ENCODE measurements at regions not wholly inside any gene's neighbourhood (a gene's known extent, or its start where the extent isn't known, plus 50 kb on each side); places are given as distances from the start of the nearest gene placed in this dataset.
A peak's percentile ranks its signal among the peaks of the same experiment; 100 is the strongest.
"Not testable (repeated sequence)": the region's sequence is repeated elsewhere in the genome, so short reads cannot be mapped to it uniquely, and the experiment has no call there.

DNA sequence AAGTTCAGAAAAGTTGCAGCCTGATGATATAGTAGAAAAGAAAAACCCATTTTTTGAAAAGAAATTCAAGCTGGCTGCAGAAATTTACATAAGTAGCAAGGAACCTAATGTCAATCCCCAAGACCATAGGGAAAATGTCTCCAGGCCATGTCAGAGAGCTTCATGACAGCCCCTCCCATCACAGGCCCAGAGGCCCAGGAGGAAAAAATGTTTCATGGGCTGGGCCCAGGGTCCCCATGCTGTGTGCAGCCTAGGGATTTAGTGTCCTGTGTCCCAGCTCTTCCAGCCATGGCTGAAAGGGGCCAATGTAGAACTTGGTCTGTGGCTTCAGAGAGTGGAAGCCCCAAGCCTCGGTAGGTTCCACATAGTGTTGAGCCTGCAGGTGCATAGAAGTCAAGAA, 220.3 kb downstream of the CSNK1G3 start:
- no peak overlapping the region for H3K4me3 ChIP-seq (ENCODE audit: low read depth, low read length)
- no peak for DNase-seq (ENCODE audit: low read depth)

DNA sequence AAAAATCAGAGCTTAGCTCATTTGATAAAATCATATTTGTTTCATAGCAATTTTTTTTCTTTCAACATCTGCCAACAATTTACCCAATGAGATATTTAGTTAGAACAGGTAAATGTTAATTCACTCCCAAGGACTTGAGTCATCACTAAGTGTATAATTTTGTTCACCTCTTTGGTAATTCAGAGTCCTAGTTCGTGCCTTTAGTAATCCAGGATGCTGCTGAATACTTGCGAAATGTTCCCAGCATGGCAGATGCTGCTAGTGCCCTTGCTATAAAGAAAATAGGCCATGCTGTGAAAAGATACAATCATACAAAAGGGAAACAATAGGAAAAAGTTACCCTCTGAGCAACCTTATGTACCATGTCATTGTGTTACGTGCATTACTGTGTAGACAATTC, 210.5 kb downstream of the CSNK1G3 start:
- DNase-seq (ENCODE audit: low read depth), result no peak
- H3K4me3 ChIP-seq (ENCODE audit: low read depth, low read length), result no peak overlapping the region

DNA sequence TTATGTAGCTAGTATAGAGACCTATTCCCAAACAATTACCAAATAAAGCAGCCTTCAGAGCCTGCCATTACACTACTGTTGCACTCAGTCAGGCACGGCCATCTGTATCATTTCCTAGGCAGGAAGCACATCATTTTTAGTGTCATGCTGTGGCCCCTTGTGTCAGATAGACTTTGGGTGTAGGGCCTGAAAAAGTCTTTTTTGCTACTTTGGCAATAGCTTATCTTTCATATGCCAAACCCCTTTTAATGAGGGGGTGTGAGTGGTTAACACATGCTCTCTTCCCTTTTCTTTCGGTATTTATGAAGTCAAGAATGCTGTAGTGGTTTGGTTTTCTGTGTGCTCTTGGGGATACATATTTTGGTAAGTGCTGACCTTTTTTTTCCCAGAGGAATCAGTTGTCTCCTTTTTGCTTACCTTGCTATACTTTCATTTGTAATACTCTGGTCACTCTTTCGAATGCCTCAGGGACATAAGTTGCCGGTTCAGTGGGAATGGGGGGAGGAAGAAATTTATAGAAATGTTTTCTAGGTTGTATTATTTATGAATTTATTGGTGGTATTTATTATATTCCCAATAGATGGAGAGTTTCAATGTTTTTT, 209.8 kb downstream of the CSNK1G3 start:
- no peak for DNase-seq (ENCODE audit: low read depth)
- no peak overlapping the region for H3K4me3 ChIP-seq (ENCODE audit: low read depth, low read length)

DNA sequence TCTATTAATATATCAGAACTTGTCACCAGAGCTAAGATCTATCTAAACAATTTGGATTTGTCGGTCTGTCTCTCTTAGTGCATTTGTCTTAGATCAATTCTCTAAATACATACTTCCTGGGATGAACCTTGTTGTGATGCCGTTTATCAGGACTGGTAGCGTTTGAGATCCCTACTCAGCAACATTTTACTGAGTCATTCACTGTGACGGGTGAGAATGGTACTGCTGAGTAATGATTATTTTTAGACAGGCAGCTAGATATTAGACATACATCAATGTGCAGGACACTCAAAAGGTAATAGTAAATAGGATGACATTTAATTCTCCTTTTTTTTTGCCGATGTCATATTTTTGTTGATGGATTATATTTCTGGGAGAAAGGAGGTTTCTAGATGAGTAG, 209.0 kb downstream of the CSNK1G3 start:
- DNase-seq (ENCODE audit: low read depth), result no peak

DNA sequence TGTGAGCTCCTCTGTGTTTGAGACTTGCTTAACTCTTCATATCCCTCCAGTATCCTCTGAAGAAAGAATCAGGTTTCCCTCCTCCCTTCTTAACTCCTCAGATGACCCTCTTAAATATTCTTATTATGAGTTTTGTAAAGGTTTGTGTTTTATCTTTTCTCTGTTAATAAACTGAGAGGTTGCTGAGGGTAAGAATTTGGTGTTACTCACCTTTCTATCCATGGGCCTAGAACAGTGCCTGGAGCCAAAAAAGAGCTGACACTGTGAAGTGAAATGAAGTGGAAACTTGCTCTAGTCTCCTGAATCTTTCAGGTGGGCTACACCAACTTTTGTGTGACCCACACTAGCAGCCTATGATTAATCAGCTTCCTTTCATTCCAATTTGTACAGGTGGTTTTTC, 208.4 kb downstream of the CSNK1G3 start:
- DNase-seq (ENCODE audit: low read depth), result no peak
- H3K4me3 ChIP-seq (ENCODE audit: low read depth, low read length), result no peak overlapping the region

More for the DNA sequence above, 209.0 kb downstream of the CSNK1G3 start:
- no peak overlapping the region for H3K4me3 ChIP-seq (ENCODE audit: low read depth, low read length)

DNA sequence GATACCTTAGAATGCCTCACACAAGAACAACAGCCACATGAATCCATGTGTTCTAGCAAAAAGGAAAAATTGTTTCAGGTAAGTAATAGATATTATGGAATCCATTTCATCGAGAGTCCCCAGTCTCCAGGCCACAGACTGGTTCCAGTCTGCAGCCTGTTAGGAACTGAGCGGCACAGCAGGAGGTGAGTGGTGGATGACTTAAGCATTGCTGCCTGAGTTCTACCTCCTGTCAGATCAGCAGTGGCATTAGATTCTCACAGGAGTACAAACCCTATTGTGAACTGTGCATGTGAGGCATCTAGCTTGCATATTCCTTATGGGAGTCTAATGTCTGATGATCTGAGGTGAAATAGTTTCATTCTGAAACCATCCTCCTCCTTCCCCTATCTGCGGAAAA, 207.0 kb downstream of the CSNK1G3 start:
- no peak overlapping the region for H3K4me3 ChIP-seq (ENCODE audit: low read depth, low read length)
- DNase-seq (ENCODE audit: low read depth), result no peak

DNA sequence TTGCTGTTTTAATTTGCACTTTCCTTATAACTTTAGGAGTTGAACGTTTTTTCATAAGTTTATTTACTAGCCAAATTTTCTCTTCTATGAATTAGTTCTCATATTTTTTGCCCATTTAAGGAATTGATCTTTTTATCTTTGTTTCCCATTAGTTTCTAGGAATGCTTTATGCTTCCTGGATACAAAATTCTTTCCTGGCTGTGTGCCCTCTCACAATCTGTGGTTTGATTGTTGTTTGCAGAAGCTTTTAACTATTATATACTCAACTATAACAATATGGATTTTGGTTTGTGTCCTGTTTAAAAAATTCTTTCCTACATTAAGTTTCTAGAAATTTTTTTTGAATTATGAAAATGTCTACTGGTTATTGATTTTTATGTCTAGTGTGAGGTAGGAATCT, 206.3 kb downstream of the CSNK1G3 start:
- no peak for DNase-seq (ENCODE audit: low read depth)
- no peak overlapping the region for H3K4me3 ChIP-seq (ENCODE audit: low read depth, low read length)

DNA sequence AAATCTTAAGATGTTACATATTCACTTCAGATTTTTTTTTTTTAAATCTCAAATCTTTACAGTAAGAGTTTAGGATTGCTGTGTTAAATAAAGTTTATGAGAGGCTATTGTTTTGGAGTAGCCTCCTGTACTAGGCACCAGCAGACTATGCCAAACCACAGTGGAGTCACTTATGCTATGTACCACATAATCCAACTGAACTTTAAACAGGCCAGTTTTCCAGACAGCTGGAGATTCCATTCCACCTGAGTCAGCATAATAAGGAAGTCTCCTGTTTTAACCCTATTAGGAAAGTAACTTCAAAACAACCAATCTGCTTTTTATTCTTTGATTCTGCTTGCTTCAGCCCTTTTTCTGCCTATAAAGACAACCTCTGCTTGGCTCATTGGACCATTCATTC, 205.2 kb downstream of the CSNK1G3 start:
- H3K4me3 ChIP-seq (ENCODE audit: low read depth, low read length), result no peak overlapping the region
- DNase-seq (ENCODE audit: low read depth), result no peak

DNA sequence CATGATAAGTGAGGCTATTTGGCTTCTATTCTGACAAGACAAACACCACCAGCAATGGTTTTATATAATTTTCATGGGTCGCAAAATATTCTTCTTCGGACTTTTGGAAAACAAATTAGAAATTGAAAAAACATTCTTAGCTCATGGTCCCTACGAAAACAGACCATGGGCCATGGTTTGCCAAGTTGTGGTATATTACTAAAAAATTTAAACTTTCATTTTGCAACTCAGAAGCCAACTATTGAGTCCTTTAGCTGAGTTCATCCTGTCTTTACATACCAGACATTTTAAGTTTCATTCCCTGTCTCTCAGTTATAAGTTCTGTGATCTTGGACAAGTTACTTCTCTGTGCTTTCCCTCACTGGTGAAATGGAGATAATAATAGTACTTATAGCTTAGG, 198.1 kb downstream of the CSNK1G3 start:
- H3K4me3 ChIP-seq (ENCODE audit: low read depth, low read length), result no peak overlapping the region
- DNase-seq (ENCODE audit: low read depth), result no peak

DNA sequence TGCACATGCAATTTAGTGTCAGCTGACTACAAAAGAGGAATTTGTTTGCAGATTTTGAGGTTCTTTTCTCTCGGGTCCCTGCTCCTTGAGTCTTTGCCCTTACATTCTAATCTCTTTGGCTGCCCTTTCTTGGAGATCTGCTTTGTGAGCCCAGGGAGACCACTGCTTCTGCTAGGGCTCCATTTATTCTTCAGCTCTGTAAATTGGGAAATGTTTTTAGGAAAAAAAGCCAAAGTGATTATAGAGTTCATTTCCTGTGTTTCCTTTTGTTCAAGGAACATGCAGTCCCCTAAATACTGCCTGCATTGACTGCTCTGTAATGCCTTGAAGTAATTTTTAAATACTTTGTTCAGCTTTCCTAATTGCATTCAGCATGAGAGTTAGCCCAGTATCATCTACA, 197.4 kb downstream of the CSNK1G3 start:
- no peak overlapping the region for H3K4me3 ChIP-seq (ENCODE audit: low read depth, low read length)
- no peak for DNase-seq (ENCODE audit: low read depth)

DNA sequence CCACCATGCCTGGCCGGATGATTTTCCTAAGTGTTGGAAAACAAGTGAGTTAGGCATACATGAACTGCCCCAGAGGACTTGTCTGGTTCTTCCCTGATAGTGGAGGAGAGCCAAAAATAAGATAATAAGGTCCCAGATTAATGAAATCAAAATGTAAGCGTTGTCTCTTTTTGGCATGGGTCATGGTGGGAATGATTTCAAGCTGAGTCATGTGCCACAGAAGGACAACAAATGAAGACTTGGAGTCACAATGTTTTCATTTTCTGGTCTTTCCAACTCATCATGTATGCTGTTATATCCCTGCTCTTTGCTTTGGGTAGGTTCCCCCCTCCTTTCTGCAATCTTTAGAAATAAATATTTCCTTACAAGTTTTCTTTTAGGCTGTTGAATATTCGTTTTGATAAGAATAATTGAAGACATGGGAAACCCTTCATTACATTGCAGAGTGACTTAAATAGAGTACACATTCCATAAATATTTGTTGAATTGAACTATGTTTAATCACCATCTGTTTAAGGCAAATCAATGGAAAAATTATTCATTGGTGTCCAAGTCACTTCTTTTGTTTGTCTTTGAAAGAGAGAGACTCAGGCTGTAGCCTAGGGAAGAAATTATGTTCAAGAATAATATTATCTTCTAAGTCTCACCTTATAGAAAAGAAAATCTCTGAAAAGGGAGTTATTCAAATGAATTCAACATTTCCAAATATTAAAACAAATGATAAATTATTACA, 196.3 kb downstream of the CSNK1G3 start:
- DNase-seq (ENCODE audit: low read depth), result peak; percentile 94
- no peak overlapping the region for H3K4me3 ChIP-seq (ENCODE audit: low read depth, low read length)

DNA sequence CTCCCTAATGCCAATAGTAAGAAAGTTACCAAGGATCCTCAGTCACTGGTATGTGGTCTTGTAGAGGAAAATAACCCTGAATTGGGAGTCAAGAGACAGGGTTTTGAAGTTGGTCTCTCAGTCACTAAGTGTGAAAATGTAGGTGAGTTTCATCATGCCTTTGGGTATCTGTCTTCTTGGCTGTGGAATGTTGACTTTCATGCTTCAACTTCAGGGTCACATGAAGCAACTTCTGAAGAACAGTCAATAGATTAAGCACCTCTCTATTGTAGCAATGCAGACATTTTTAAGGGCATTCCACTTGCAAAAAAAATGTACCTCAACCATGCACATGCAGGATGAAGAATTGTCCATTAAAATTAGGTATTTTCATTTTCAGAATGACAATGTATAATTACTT, 194.6 kb downstream of the CSNK1G3 start:
- no peak for DNase-seq (ENCODE audit: low read depth)
- H3K4me3 ChIP-seq (ENCODE audit: low read depth, low read length), result no peak overlapping the region

DNA sequence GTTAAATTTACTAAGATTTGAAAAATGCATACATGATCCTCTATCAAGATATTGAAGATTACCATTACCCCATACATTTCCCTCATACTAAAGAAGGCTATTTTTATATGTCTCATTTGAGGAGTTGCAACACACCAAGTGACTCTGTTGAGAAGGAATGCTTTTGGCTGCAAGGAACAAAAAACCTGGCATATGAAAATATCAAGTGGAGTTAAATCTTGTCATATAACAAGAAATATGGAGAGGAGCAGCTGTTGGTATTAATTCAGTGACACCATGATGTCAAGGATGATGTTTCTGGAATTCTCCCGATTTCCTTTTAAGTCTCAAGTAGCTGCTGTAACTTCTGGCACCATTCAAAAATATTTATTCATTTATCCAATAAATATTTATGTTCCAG, 193.8 kb downstream of the CSNK1G3 start:
- DNase-seq (ENCODE audit: low read depth), result peak; percentile 60
- H3K4me3 ChIP-seq (ENCODE audit: low read depth, low read length), result no peak overlapping the region

DNA sequence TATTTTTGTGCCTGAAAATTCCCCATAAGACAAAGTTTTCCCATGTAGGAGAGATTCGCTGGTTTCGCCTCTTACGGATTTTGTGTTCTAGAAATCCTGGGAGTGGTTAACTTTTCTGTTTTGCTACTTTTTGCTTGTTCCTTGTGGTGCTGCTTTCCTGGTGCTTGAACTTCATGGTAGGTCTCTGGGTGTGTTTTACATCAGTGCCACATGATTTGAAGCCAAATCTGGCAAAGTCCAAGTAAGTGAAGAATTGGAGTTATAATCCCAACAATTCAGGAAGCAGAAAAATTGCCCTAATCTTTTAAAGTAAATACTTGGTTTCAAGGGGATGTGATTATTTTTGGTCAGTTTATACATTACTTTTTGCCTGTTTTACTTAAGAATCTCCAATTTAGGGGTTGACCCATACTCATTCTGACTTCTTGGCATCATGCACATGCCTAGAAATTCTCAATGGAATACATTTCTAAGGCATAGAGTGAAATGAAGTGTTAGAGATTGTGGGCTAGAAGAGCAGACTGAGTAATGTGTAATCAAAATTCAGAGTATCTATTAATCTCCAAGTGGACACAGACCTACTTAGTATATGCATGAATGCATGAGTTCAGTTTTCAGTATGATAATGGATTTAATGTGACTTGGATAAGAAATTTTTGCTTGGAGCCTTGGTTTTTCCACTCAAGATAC, 189.7 kb downstream of the CSNK1G3 start:
- H3K4me3 ChIP-seq (ENCODE audit: low read depth, low read length), result no peak overlapping the region
- DNase-seq (ENCODE audit: low read depth), result no peak

DNA sequence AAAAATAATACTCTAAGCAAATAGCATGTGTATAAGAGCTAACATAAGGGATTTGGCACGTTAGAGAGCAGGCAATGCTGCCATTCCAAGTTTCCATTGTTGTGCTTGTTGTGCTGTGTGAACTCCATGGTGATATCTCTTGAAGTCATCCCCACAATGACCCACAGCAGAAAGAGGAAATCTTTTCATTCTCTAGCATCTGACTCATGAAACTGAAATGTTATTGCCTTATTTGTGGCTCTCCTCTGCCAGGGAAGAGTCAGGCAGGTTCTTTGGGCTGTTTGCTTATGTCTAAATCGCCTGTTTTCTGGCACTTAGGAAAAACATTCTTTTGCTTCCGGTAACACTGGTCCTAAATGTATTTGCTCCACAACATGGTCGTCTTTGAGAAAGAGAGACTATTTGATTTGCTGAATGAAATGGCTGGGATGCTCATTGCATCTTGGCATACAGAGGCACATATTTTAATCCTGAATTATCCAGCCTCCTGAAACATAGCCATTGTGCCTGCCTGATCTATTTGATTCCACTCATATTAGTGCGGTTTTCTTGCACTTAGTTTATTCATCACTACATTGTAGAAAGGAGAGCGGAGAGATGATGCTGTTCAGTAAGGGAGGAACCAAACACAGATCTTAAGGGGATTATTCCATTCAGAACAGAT, 188.8 kb downstream of the CSNK1G3 start:
- no peak overlapping the region for H3K4me3 ChIP-seq (ENCODE audit: low read depth, low read length)
- peak; percentile 94 for DNase-seq (ENCODE audit: low read depth)

DNA sequence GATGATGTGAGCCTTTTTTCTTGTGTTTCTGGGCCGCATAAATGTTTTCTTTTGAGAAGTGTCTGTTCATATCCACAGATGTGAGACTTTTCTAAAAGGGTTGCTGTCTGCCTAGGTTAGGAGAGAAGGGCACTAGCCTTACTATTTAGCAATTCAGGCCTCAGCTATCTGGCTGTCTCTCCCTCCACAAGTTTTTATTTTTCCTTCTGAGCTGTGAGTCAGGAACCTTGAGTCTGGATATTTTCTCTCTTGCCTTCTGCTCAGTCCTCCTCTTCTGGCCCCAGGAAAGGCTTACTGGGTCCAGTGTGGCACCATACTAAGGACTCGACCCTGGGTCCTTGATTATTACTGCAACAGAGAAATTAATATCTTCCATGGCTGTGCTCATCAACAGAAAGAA, 187.6 kb downstream of the CSNK1G3 start:
- no peak for DNase-seq (ENCODE audit: low read depth)
- no peak overlapping the region for H3K4me3 ChIP-seq (ENCODE audit: low read depth, low read length)

DNA sequence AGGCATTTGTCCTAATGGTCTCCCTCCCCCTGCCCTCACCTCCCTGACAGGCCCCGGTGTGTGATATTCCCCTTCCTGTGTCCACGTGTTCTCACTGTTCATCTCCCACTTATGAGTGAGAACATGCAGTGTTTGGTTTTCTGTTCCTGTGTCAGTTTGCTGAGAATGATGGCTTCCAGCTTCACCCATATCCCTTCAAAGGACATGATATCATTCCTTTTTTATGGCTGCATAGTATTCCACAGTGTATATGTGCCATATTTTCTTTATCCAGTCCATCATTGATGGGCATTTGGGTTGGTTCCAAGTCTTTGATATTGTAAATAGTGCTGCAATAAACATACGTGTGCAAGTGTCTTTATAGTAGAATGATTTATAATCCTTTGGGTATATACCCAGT, 187.0 kb downstream of the CSNK1G3 start:
- H3K4me3 ChIP-seq (ENCODE audit: low read depth, low read length); DNase-seq (ENCODE audit: low read depth): not testable (repeated sequence)

DNA sequence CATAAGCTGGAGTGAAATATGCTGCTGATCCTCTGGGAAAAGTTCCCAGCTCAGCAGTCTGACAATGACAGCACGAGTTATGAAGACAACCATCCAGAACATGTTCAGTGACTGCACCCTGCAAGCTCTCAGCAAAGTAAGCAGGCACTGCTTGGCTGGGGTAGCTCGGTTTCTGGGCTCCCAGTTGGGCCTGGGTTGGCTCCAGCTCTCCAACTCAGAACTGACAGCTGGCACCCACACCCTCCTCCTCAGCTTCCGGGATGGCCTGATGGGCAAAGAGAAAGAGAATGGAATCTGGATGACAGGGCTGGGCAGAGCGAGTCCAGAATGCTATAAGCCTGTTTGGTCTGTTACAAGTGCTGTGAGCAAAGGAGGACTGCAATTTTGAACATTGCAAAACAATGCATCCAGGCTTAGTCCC, 185.0 kb downstream of the CSNK1G3 start:
- no peak overlapping the region for H3K4me3 ChIP-seq (ENCODE audit: low read depth, low read length)
- DNase-seq (ENCODE audit: low read depth), result peak; percentile 65

DNA sequence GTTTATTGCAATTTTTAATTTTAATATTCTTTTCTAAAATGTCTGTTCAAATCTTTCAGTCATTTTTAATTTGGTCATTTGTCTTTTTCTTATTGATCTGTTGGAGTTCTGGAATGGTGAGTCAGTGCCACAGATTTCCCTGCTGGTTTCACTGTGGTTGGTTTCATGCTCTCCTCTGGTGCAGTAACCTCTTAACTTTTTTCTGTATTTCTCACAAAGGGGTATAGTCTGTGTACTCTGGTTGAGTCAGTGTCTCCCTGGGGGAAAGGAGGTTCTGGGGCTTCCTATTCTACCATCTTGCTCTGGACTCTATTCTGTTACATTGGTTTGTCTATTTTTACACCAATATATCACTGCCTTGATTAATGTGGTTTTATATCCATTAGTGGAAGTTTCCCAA, 178.8 kb downstream of the CSNK1G3 start:
- peak; percentile 88 for DNase-seq (ENCODE audit: low read depth)

DNA sequence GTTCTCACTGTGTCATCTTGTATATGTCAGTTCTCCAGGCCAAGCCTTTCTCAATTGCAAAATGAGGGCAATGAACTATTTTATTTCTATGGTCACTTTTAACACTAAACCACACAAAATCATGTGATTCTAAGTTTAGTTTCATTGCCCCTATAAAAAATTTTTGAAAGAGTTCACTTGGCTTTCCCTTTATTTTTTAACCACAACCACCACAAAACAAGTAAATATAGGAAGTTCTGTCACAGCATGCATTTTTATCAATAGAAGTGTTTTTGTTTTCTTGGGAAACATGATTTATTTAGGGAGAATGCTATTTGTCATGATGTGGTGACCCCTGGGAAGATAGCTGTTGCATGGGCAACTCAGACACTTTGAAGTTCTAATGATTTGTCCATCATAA, 169.1 kb downstream of the CSNK1G3 start:
- DNase-seq (ENCODE audit: low read depth), result no peak
- no peak overlapping the region for H3K4me3 ChIP-seq (ENCODE audit: low read depth, low read length)

More for the DNA sequence above, 178.8 kb downstream of the CSNK1G3 start:
- no peak overlapping the region for H3K4me3 ChIP-seq (ENCODE audit: low read depth, low read length)
